ENCODE measurements at regions not wholly inside any gene's neighbourhood (a gene's known extent, or its start where the extent isn't known, plus 50 kb on each side); places are given as distances from the start of the nearest gene placed in this dataset.

DNA sequence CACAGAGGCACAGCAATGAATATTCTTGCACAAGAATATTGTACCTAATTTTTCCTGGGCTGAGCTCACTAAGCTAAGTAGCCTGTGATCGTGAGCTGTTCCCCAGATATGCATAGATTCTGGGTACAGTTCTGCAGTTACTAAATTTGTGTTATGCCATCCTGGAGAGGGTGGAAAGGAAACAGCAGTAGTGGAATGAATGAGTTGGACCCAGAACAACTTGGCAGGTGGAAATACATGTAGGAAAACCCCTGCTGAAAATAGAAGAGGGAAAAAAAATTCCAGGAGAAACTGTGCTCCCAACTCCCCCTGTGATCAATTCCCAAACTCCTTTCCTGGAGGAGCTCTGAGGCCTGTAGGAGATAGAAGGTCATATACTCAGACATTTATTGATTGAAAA is 181.5 kb upstream of the MGAT5 start:
- no peak overlapping the region for H3K4me3 Mint-ChIP-seq
- no peak overlapping the region for H2AFZ ChIP-seq (ENCODE audit: low read length)
- no peaks in the 10 kb centered on the region for H3K27me3 Mint-ChIP-seq (ENCODE audit: low read depth)
- H4K5ac ChIP-seq (ENCODE audit: insufficient read length, low read depth, low read length), result no peak overlapping the region
- H3K9me3 Mint-ChIP-seq, result peaks cover 0 to 4% of the 10 kb centered on the region in 2 experiments; a peak in 3 of 5 replicates
- H3K4ac ChIP-seq (ENCODE audit: low read depth, low read length), result no peak overlapping the region
- no peak overlapping the region for H3K27ac Mint-ChIP-seq
- H3K4me1 ChIP-seq (ENCODE audit: insufficient read depth, low read length), result no peaks in the 10 kb centered on the region
- no peaks in the 10 kb centered on the region for H4K20me1 ChIP-seq (ENCODE audit: control insufficient read depth, insufficient read depth, insufficient read length)
- H2BK20ac ChIP-seq (ENCODE audit: low read depth, low read length, poor library complexity, severe bottlenecking), result no peak overlapping the region
- no peak overlapping the region for H2BK120ac ChIP-seq (ENCODE audit: low read depth, low read length, poor library complexity, severe bottlenecking)
- no peaks in the 10 kb centered on the region for H3K9me3 ChIP-seq (ENCODE audit: control insufficient read depth, low read depth, low read length)
- no peak for DNase-seq
- H4K8ac ChIP-seq (replicated peaks; ENCODE audit: insufficient read length, low read depth, low read length), result no peak overlapping the region
- WGBS (ENCODE audit: extremely low coverage, insufficient read length, low lambda C conversion rate), result no CpG with 5 or more reads among the region's 1 CpG
- no peak overlapping the region for H4K91ac ChIP-seq (ENCODE audit: insufficient read length, low read depth, low read length)
- H3K14ac ChIP-seq (ENCODE audit: insufficient read depth, low read length), result no peak overlapping the region
- H3K9ac ChIP-seq (ENCODE audit: extremely low read depth, insufficient read length, low read length), result no peak overlapping the region
- H3K23ac ChIP-seq (ENCODE audit: insufficient read length, low read depth, low read length), result no peak overlapping the region
- H2BK12ac ChIP-seq (ENCODE audit: insufficient read length, low read depth, low read length), result no peak overlapping the region
- no peaks in the 10 kb centered on the region for H3K23me2 ChIP-seq (ENCODE audit: insufficient read length, low read depth, low read length, poor library complexity, severe bottlenecking)
- H2AK5ac ChIP-seq (ENCODE audit: insufficient read length, low read length), result no peak overlapping the region
- H3K27ac ChIP-seq (ENCODE audit: insufficient read length, low read depth, low read length), result no peak overlapping the region
- no peak overlapping the region for H3K56ac ChIP-seq (ENCODE audit: insufficient read length, low read depth, low read length)
- H3T11ph ChIP-seq (ENCODE audit: low read length), result no peak overlapping the region
- H3K18ac ChIP-seq (ENCODE audit: insufficient read length, low read depth, low read length), result no peak overlapping the region
- H3K27me3 ChIP-seq (ENCODE audit: insufficient read depth, low read length), result no peaks in the 10 kb centered on the region
- H2BK5ac ChIP-seq (ENCODE audit: insufficient read length, low read length), result no peak overlapping the region
- no peaks in the 10 kb centered on the region; the same call in 1 of the 2 replicates for H3K79me2 ChIP-seq (ENCODE audit: insufficient read depth, low read length)
- 0 out of 4 replicates have a peak, but pooled peaks cover 0 to 3% of the 10 kb centered on the region in 2 experiments for H3K4me1 Mint-ChIP-seq
- H2BK15ac ChIP-seq (ENCODE audit: low read depth, low read length), result no peak overlapping the region
- TF ChIP-seq, protein P1, sequence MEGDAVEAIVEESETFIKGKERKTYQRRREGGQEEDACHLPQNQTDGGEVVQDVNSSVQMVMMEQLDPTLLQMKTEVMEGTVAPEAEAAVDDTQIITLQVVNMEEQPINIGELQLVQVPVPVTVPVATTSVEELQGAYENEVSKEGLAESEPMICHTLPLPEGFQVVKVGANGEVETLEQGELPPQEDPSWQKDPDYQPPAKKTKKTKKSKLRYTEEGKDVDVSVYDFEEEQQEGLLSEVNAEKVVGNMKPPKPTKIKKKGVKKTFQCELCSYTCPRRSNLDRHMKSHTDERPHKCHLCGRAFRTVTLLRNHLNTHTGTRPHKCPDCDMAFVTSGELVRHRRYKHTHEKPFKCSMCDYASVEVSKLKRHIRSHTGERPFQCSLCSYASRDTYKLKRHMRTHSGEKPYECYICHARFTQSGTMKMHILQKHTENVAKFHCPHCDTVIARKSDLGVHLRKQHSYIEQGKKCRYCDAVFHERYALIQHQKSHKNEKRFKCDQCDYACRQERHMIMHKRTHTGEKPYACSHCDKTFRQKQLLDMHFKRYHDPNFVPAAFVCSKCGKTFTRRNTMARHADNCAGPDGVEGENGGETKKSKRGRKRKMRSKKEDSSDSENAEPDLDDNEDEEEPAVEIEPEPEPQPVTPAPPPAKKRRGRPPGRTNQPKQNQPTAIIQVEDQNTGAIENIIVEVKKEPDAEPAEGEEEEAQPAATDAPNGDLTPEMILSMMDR (conservative IDR thresholded peaks at IDR 0.05), result no peak
- H3K4me2 ChIP-seq (ENCODE audit: insufficient read depth, insufficient read length, low read length), result no peak overlapping the region
- H3K36me3 Mint-ChIP-seq (ENCODE audit: insufficient read depth in 1 of 3, low read depth in 3 of 3), result no peaks in the 10 kb centered on the region
- no peaks in the 10 kb centered on the region for H3K79me1 ChIP-seq (ENCODE audit: insufficient read depth, low read depth, low read length, poor library complexity, severe bottlenecking)
